ENCODE measurements at regions not wholly inside any gene's neighbourhood (a gene's known extent, or its start where the extent isn't known, plus 50 kb on each side); places are given as distances from the start of the nearest gene placed in this dataset.

- no peaks in the 10 kb centered on the region for H4K20me1 ChIP-seq (ENCODE audit: insufficient read depth)
- no peaks in the 10 kb centered on the region for H3K4me1 ChIP-seq (ENCODE audit: low read depth, poor library complexity, severe bottlenecking)
- no peak overlapping the region for H2AFZ ChIP-seq (ENCODE audit: low read depth)
- no peaks in the 10 kb centered on the region for H3K27me3 ChIP-seq (ENCODE audit: insufficient read depth, low read depth)
- TF ChIP-seq CTCF (conservative IDR thresholded peaks at IDR 0.05; ENCODE audit: low read depth, low read length): no peak
- H3K4me3 ChIP-seq (IDR thresholded peaks at IDR 0.05; ENCODE audit: insufficient read depth, low read depth, low read length): no peak overlapping the region
- H3K4me2 ChIP-seq: no peak overlapping the region
- no peak overlapping the region for H3K9ac ChIP-seq
- no peaks in the 10 kb centered on the region for H3K79me2 ChIP-seq (ENCODE audit: insufficient read depth, low read depth)
- no peak overlapping the region for H3K27ac ChIP-seq
- no peaks in the 10 kb centered on the region for H3K36me3 ChIP-seq (ENCODE audit: insufficient read depth)
These were observed 1117.2 kb upstream of the SPRY2 start for GRCh38 chr13:81458170-81458569.

GRCh38 chr13:81446441-81446840 is 1105.5 kb upstream of the SPRY2 start:
- Histone ChIP-seq H3K9ac (no peak overlapping the region), H3K4me3 (IDR thresholded peaks at IDR 0.05; ENCODE audit: insufficient read depth, low read depth, low read length) (no peak overlapping the region), H2AFZ (ENCODE audit: low read depth) (no peak overlapping the region), H3K4me1 (ENCODE audit: low read depth, poor library complexity, severe bottlenecking) (no peaks in the 10 kb centered on the region), H3K4me2 (no peak overlapping the region), H3K79me2 (ENCODE audit: insufficient read depth, low read depth) (no peaks in the 10 kb centered on the region), H3K27ac (no peak overlapping the region), H3K36me3 (ENCODE audit: insufficient read depth) (no peaks in the 10 kb centered on the region), H3K27me3 (ENCODE audit: insufficient read depth, low read depth) (no peaks in the 10 kb centered on the region), H4K20me1 (ENCODE audit: insufficient read depth) (no peaks in the 10 kb centered on the region)
- no peak for TF ChIP-seq CTCF (conservative IDR thresholded peaks at IDR 0.05; ENCODE audit: low read depth, low read length)

GRCh38 chr13:81442904-81443303 is 1102.0 kb upstream of the SPRY2 start:
- no peak overlapping the region for H3K9ac ChIP-seq
- TF ChIP-seq CTCF (conservative IDR thresholded peaks at IDR 0.05; ENCODE audit: low read depth, low read length): no peak
- no peaks in the 10 kb centered on the region for H3K36me3 ChIP-seq (ENCODE audit: insufficient read depth)
- no peak overlapping the region for H3K4me2 ChIP-seq
- no peaks in the 10 kb centered on the region for H3K4me1 ChIP-seq (ENCODE audit: low read depth, poor library complexity, severe bottlenecking)
- no peaks in the 10 kb centered on the region for H3K27me3 ChIP-seq (ENCODE audit: insufficient read depth, low read depth)
- no peak overlapping the region for H3K4me3 ChIP-seq (IDR thresholded peaks at IDR 0.05; ENCODE audit: insufficient read depth, low read depth, low read length)
- no peak overlapping the region for H2AFZ ChIP-seq (ENCODE audit: low read depth)
- H4K20me1 ChIP-seq (ENCODE audit: insufficient read depth): no peaks in the 10 kb centered on the region
- H3K27ac ChIP-seq: no peak overlapping the region
- no peaks in the 10 kb centered on the region for H3K79me2 ChIP-seq (ENCODE audit: insufficient read depth, low read depth)

GRCh38 chr13:81425286-81425685 is 1084.4 kb upstream of the SPRY2 start:
- Histone ChIP-seq H4K20me1 (ENCODE audit: insufficient read depth) (no peaks in the 10 kb centered on the region), H3K27me3 (ENCODE audit: insufficient read depth, low read depth) (no peaks in the 10 kb centered on the region), H3K79me2 (ENCODE audit: insufficient read depth, low read depth) (no peaks in the 10 kb centered on the region), H3K9ac (no peak overlapping the region), H2AFZ (ENCODE audit: low read depth) (no peak overlapping the region), H3K4me3 (IDR thresholded peaks at IDR 0.05; ENCODE audit: insufficient read depth, low read depth, low read length) (no peak overlapping the region), H3K27ac (no peak overlapping the region), H3K36me3 (ENCODE audit: insufficient read depth) (no peaks in the 10 kb centered on the region), H3K4me1 (ENCODE audit: low read depth, poor library complexity, severe bottlenecking) (no peaks in the 10 kb centered on the region), H3K4me2 (no peak overlapping the region)
- no peak for TF ChIP-seq CTCF (conservative IDR thresholded peaks at IDR 0.05; ENCODE audit: low read depth, low read length)

- H3K36me3 ChIP-seq (ENCODE audit: insufficient read depth): no peaks in the 10 kb centered on the region
- no peak overlapping the region for H3K9ac ChIP-seq
- no peaks in the 10 kb centered on the region for H3K79me2 ChIP-seq (ENCODE audit: insufficient read depth, low read depth)
- H4K20me1 ChIP-seq (ENCODE audit: insufficient read depth): no peaks in the 10 kb centered on the region
- no peak overlapping the region for H3K27ac ChIP-seq
- no peak overlapping the region for H3K4me3 ChIP-seq (IDR thresholded peaks at IDR 0.05; ENCODE audit: insufficient read depth, low read depth, low read length)
- H3K27me3 ChIP-seq (ENCODE audit: insufficient read depth, low read depth): no peaks in the 10 kb centered on the region
- H2AFZ ChIP-seq (ENCODE audit: low read depth): no peak overlapping the region
- H3K4me1 ChIP-seq (ENCODE audit: low read depth, poor library complexity, severe bottlenecking): no peaks in the 10 kb centered on the region
- no peak overlapping the region for H3K4me2 ChIP-seq
- TF ChIP-seq CTCF (conservative IDR thresholded peaks at IDR 0.05; ENCODE audit: low read depth, low read length): no peak
These were observed 1068.4 kb upstream of the SPRY2 start for GRCh38 chr13:81409284-81409683.

Data from KMS-11 (cell line).